Adipocyte (in vitro differentiated cells): ENCODE measurements at regions not wholly inside any gene's neighbourhood (a gene's known extent, or its start where the extent isn't known, plus 50 kb on each side); places are given as distances from the start of the nearest gene placed in this dataset.
A peak's percentile ranks its signal among the peaks of the same experiment; 100 is the strongest.
"Not testable (repeated sequence)": the region's sequence is repeated elsewhere in the genome, so short reads cannot be mapped to it uniquely, and the experiment has no call there.

Source experiments
- DNase-seq: peaks from one replicate; pipeline ENCODE4 v3.0.0-alpha.2; 2015; ENCODE audit warnings: low read depth
- H3K27me3 ChIP-seq: replicated peaks from 2 replicates; pipeline ENCODE4 v1.7.0; 2013; ENCODE audit warnings: mild to moderate bottlenecking, low read length, moderate library complexity; ENCODE audit not compliant: control insufficient read depth, insufficient read depth
- H3K36me3 ChIP-seq: 2 replicates; pipeline ENCODE4 v1.7.0; 2013; ENCODE audit warnings: low read length, mild to moderate bottlenecking, moderate library complexity; ENCODE audit not compliant: control insufficient read depth, insufficient read depth, severe bottlenecking
- H3K4me1 ChIP-seq: 2 replicates; pipeline ENCODE4 v1.7.0; 2013; ENCODE audit warnings: mild to moderate bottlenecking, low read length, moderate library complexity; ENCODE audit not compliant: control insufficient read depth, insufficient read depth
- H3K4me3 ChIP-seq: 2 replicates; pipeline ENCODE4 v1.7.0; 2013; ENCODE audit warnings: mild to moderate bottlenecking, low read length, moderate library complexity
- H3K9ac ChIP-seq: 2 replicates; pipeline ENCODE4 v1.7.0; 2013; ENCODE audit warnings: mild to moderate bottlenecking, low read length, moderate library complexity
- H3K9me3 ChIP-seq: 2 replicates; pipeline ENCODE4 v1.7.0; 2013; ENCODE audit warnings: mild to moderate bottlenecking, low read length, moderate library complexity; ENCODE audit not compliant: control insufficient read depth

DNA sequence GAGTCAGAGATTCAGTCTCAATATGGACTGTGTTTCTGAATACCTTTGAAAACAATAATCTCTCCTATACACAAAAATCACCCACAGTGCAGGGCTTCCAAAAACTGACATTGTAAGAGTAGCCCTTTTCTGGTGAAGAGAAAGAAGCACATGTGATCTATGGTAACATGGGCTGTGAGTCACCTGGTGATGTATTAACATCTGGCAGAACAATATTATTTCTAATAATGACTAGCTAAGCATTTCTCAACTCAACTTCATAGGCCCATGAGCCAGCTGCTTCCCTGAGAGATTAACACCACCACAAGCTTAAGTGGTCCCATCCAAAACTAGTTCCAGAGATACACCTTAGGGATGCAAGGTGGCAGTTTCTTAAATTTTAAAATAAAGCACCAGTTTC, 331.0 kb upstream of the NRP1 start:
- Histone ChIP-seq H3K36me3 (no peaks in the 10 kb centered on the region), H3K4me3 (no peak overlapping the region), H3K4me1 (peaks cover 6% of the 10 kb centered on the region), H3K9ac (no peak overlapping the region), H3K9me3 (peaks cover 9% of the 10 kb centered on the region), H3K27me3 (no peaks in the 10 kb centered on the region)
- no peak for DNase-seq

DNA sequence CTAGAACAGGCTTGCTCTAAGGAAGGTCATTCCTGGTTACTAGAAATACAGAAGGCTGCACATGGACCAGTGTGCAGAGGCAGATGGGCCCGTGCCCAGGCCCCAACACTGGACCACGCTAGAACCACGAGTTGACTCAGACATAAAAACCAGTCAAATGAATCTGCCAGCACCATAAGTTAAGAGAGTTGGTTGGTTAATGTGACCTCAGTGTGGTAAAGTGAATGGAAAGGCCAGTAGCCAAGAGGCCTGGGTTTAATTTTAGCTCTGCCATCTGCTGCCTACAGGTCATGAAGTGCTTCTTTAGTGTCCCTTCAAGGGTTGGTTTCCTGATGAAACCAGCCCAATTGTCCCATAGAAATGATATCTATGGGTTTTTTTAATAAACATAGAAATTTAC, 329.6 kb upstream of the NRP1 start:
- Histone ChIP-seq H3K4me1 (peaks cover 6% of the 10 kb centered on the region), H3K9ac (no peak overlapping the region), H3K9me3 (peaks cover 9% of the 10 kb centered on the region), H3K4me3 (no peak overlapping the region), H3K36me3 (no peaks in the 10 kb centered on the region), H3K27me3 (no peaks in the 10 kb centered on the region)
- no peak for DNase-seq

GRCh38 chr10:33661580-33662336, 327.3 kb upstream of the NRP1 start:
- H3K9ac ChIP-seq = peak overlapping the region; percentile 61
- no peaks in the 10 kb centered on the region for H3K36me3 ChIP-seq
- H3K4me3 ChIP-seq = peak overlapping the region; percentile 55
- peaks cover 13% of the 10 kb centered on the region for H3K4me1 ChIP-seq
- H3K9me3 ChIP-seq = peaks cover 9% of the 10 kb centered on the region
- H3K27me3 ChIP-seq = no peaks in the 10 kb centered on the region
- peak; percentile 79 for DNase-seq

GRCh38 chr10:33660329-33660728, 325.9 kb upstream of the NRP1 start:
- Histone ChIP-seq H3K4me1 (peaks cover 21% of the 10 kb centered on the region), H3K36me3 (no peaks in the 10 kb centered on the region), H3K27me3 (no peaks in the 10 kb centered on the region), H3K4me3 (no peak overlapping the region), H3K9me3 (peaks cover 9% of the 10 kb centered on the region), H3K9ac (no peak overlapping the region)
- DNase-seq = no peak

- Histone ChIP-seq H3K36me3 (no peaks in the 10 kb centered on the region), H3K9ac (no peak overlapping the region), H3K9me3 (peaks cover 5% of the 10 kb centered on the region), H3K4me1 (peaks cover 21% of the 10 kb centered on the region), H3K4me3 (no peak overlapping the region), H3K27me3 (no peaks in the 10 kb centered on the region)
- no peak for DNase-seq
Measured at GRCh38 chr10:33657913-33658312, 323.4 kb upstream of the NRP1 start.

DNA sequence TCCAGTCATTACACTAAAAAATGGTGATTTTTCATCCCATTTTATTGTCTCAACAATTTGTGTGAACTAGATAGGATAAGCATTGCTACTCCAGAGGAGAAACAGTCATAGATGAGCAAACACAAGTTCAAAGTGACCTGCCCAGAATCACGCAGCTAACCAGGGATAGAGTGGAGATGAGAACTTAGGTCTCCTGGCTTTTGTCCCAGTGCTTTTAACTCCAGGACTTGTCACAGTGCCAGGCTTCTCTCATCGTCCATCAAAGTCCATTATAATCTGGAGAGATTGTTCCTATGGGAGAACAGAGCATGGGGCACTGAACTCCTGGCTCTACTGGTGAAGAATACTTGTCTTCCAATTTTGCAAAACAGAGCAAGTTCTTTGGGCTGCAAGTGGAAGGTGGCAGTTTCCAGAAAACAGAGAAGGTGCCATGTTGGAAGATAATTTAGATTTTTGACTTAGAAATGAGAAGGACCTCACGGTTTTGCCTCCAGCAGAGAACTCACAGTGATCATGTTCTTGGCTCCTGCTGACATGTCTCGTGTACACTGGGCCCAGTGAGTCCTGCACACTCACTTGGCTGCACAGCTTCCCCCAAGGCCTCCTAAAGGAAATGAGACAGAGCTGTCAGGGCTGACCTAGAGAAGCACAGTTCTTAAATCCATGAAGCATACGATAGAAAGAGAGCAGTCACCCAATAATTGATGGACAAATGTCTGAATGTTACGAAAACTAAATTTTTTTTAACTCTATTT, 322.9 kb upstream of the NRP1 start:
- peaks cover 11% of the 10 kb centered on the region for H3K9me3 ChIP-seq
- H3K27me3 ChIP-seq = no peaks in the 10 kb centered on the region
- no peak overlapping the region for H3K4me3 ChIP-seq
- no peak for DNase-seq
- H3K36me3 ChIP-seq = no peaks in the 10 kb centered on the region
- H3K4me1 ChIP-seq = peaks cover 21% of the 10 kb centered on the region
- no peak overlapping the region for H3K9ac ChIP-seq

- peak; percentile 9 for DNase-seq
- Histone ChIP-seq H3K9ac (no peak overlapping the region), H3K4me3 (no peak overlapping the region), H3K4me1 (peaks cover 15% of the 10 kb centered on the region), H3K9me3 (peaks cover 15% of the 10 kb centered on the region), H3K36me3 (no peaks in the 10 kb centered on the region), H3K27me3 (no peaks in the 10 kb centered on the region)
Measured at GRCh38 chr10:33655921-33656320, 321.5 kb upstream of the NRP1 start.

DNA sequence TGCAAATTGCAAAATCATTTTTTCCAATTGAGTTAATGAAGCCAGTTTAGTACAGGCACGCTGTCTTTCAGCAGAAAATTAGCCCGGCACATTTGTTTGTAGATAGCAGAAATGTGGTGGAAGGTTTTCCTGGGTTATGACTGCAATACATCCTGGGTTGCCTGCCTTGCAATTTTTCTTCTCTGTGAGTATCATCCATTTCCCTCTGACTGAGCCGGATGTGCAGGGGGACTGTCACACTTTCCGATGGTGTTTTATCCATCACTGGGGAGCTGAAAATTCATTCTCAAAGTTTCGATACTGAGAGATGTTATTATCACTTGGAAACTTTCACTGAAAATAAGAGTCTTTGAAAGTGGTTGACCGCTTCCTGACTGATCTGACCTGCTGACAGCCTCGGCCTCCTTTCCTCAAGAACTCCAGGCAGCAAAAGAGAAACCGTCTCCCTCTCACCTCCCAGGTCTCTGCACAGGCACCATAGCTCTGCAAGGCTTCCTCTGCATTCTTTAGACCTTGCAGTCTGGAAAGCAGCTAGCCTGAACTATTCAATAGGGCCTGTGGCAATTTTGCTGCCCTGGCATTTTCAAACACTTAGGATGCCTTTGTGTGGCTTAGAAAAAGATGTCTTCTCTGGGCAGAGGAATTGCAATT, 320.8 kb upstream of the NRP1 start:
- Histone ChIP-seq H3K9me3 (peaks cover 15% of the 10 kb centered on the region), H3K9ac (no peak overlapping the region), H3K27me3 (no peaks in the 10 kb centered on the region), H3K36me3 (no peaks in the 10 kb centered on the region), H3K4me1 (peaks cover 15% of the 10 kb centered on the region), H3K4me3 (no peak overlapping the region)
- peak; percentile 5 for DNase-seq

- Histone ChIP-seq H3K9me3 (peaks cover 18% of the 10 kb centered on the region), H3K4me1 (peaks cover 15% of the 10 kb centered on the region), H3K36me3 (no peaks in the 10 kb centered on the region), H3K4me3 (no peak overlapping the region), H3K27me3 (no peaks in the 10 kb centered on the region), H3K9ac (no peak overlapping the region)
- peak; percentile 44 for DNase-seq
Measured at GRCh38 chr10:33653584-33654367, 319.3 kb upstream of the NRP1 start.

GRCh38 chr10:33652870-33653269, 318.4 kb upstream of the NRP1 start:
- H3K9ac ChIP-seq = no peak overlapping the region
- H3K9me3 ChIP-seq = peaks cover 25% of the 10 kb centered on the region
- H3K36me3 ChIP-seq = no peaks in the 10 kb centered on the region
- H3K4me3 ChIP-seq = no peak overlapping the region
- no peaks in the 10 kb centered on the region for H3K27me3 ChIP-seq
- no peak for DNase-seq
- peaks cover 15% of the 10 kb centered on the region for H3K4me1 ChIP-seq

- H3K9ac ChIP-seq, H3K4me3 ChIP-seq, H3K27me3 ChIP-seq, DNase-seq, H3K4me1 ChIP-seq, H3K36me3 ChIP-seq: not testable (repeated sequence)
- H3K9me3 ChIP-seq = peaks cover 25% of the 10 kb centered on the region
Measured at GRCh38 chr10:33650131-33650530, 315.7 kb upstream of the NRP1 start.
